Stomach smooth muscle (tissue), 2 donors: ENCODE measurements at regions not wholly inside any gene's neighbourhood (a gene's known extent, or its start where the extent isn't known, plus 50 kb on each side); places are given as distances from the start of the nearest gene placed in this dataset.

ENCODE experiments used
- H3K27ac ChIP-seq: one replicate; pipeline ENCODE4 v1.7.0; 2013; ENCODE audit warnings: mild to moderate bottlenecking, low read length, inconsistent platforms
- H3K27me3 ChIP-seq, 2 donors: one replicate each; pipeline ENCODE4 v1.7.0; 2013; ENCODE audit warnings: low read length in 2 of 2; ENCODE audit not compliant: insufficient read depth in 2 of 2, control insufficient read depth in 1 of 2
- H3K36me3 ChIP-seq, 2 donors: one replicate each; pipeline ENCODE4 v1.7.0; 2013; ENCODE audit warnings: low read length in 2 of 2; ENCODE audit not compliant: control insufficient read depth in 2 of 2, insufficient read depth in 2 of 2
- H3K4me1 ChIP-seq: one replicate; pipeline ENCODE4 v1.7.0; 2013; ENCODE audit warnings: low read length; ENCODE audit not compliant: control insufficient read depth, insufficient read depth
- H3K4me3 ChIP-seq, 2 donors: one replicate each; pipeline ENCODE4 v1.7.0; 2013; ENCODE audit warnings: low read length in 2 of 2
- H3K9ac ChIP-seq, 2 donors: one replicate each; pipeline ENCODE4 v1.7.0; 2013; ENCODE audit warnings: low read length in 2 of 2, mild to moderate bottlenecking in 1 of 2
- H3K9me3 ChIP-seq, 2 donors: one replicate each; pipeline ENCODE4 v1.7.0; 2013; ENCODE audit warnings: low read length in 2 of 2; ENCODE audit not compliant: control insufficient read depth in 2 of 2
- donor health status: healthy.
- donor health status: Pancreatic carcinoma.

- Histone ChIP-seq H3K9ac (no peak overlapping the region), H3K36me3 (no peaks in the 10 kb centered on the region), H3K27me3 (no peaks in the 10 kb centered on the region), H3K4me1 (no peaks in the 10 kb centered on the region), H3K27ac (no peak overlapping the region), H3K4me3 (no peak overlapping the region), H3K9me3 (no peaks in the 10 kb centered on the region)
Measured at GRCh38 chr16:85261657-85262557, 149.6 kb upstream of the CIBAR2 start.

GRCh38 chr16:85262558-85263238 lies 150.4 kb upstream of the CIBAR2 start:
- H3K27ac ChIP-seq: no peak overlapping the region
- H3K9me3 ChIP-seq: no peaks in the 10 kb centered on the region
- H3K4me1 ChIP-seq: no peaks in the 10 kb centered on the region
- no peak overlapping the region for H3K4me3 ChIP-seq
- H3K36me3 ChIP-seq: no peaks in the 10 kb centered on the region
- H3K27me3 ChIP-seq: no peaks in the 10 kb centered on the region
- no peak overlapping the region for H3K9ac ChIP-seq

GRCh38 chr16:85263239-85263585 lies 150.9 kb upstream of the CIBAR2 start:
- H3K36me3 ChIP-seq: no peaks in the 10 kb centered on the region
- H3K27me3 ChIP-seq: no peaks in the 10 kb centered on the region
- H3K9me3 ChIP-seq: no peaks in the 10 kb centered on the region
- no peak overlapping the region for H3K27ac ChIP-seq
- H3K4me1 ChIP-seq: no peaks in the 10 kb centered on the region
- H3K9ac ChIP-seq: no peak overlapping the region
- H3K4me3 ChIP-seq: no peak overlapping the region

GRCh38 chr16:85264752-85265151 lies 152.5 kb upstream of the CIBAR2 start:
- H3K4me3 ChIP-seq: no peak overlapping the region
- H3K4me1 ChIP-seq: no peaks in the 10 kb centered on the region
- H3K27me3 ChIP-seq: no peaks in the 10 kb centered on the region
- no peaks in the 10 kb centered on the region for H3K9me3 ChIP-seq
- H3K9ac ChIP-seq: no peak overlapping the region
- no peak overlapping the region for H3K27ac ChIP-seq
- H3K36me3 ChIP-seq: no peaks in the 10 kb centered on the region

- Histone ChIP-seq H3K9ac (no peak overlapping the region), H3K4me1 (no peaks in the 10 kb centered on the region), H3K27me3 (no peaks in the 10 kb centered on the region), H3K9me3 (no peaks in the 10 kb centered on the region), H3K4me3 (no peak overlapping the region), H3K27ac (no peak overlapping the region), H3K36me3 (no peaks in the 10 kb centered on the region)
Measured at GRCh38 chr16:85265161-85265784, 153.0 kb upstream of the CIBAR2 start.

- Histone ChIP-seq H3K36me3 (no peaks in the 10 kb centered on the region), H3K9ac (no peak overlapping the region), H3K27ac (no peak overlapping the region), H3K4me1 (no peaks in the 10 kb centered on the region), H3K4me3 (no peak overlapping the region), H3K9me3 (no peaks in the 10 kb centered on the region), H3K27me3 (no peaks in the 10 kb centered on the region)
Measured at GRCh38 chr16:85265810-85266209, 153.5 kb upstream of the CIBAR2 start.

GRCh38 chr16:85266857-85267256 lies 154.6 kb upstream of the CIBAR2 start:
- H3K9me3 ChIP-seq: no peaks in the 10 kb centered on the region
- no peaks in the 10 kb centered on the region for H3K27me3 ChIP-seq
- no peak overlapping the region for H3K27ac ChIP-seq
- H3K9ac ChIP-seq: no peak overlapping the region
- H3K36me3 ChIP-seq: no peaks in the 10 kb centered on the region
- no peak overlapping the region for H3K4me3 ChIP-seq
- H3K4me1 ChIP-seq: no peaks in the 10 kb centered on the region

GRCh38 chr16:85267414-85267945 lies 155.2 kb upstream of the CIBAR2 start:
- no peaks in the 10 kb centered on the region for H3K36me3 ChIP-seq
- H3K27me3 ChIP-seq: no peaks in the 10 kb centered on the region
- H3K27ac ChIP-seq: no peak overlapping the region
- no peak overlapping the region for H3K4me3 ChIP-seq
- H3K9me3 ChIP-seq: no peaks in the 10 kb centered on the region
- no peak overlapping the region for H3K9ac ChIP-seq
- no peaks in the 10 kb centered on the region for H3K4me1 ChIP-seq

- H3K4me1 ChIP-seq: no peaks in the 10 kb centered on the region
- H3K9ac ChIP-seq: no peak overlapping the region
- H3K27me3 ChIP-seq: no peaks in the 10 kb centered on the region
- no peaks in the 10 kb centered on the region for H3K36me3 ChIP-seq
- no peaks in the 10 kb centered on the region for H3K9me3 ChIP-seq
- no peak overlapping the region for H3K27ac ChIP-seq
- no peak overlapping the region for H3K4me3 ChIP-seq
Measured at GRCh38 chr16:85269165-85269564, 156.9 kb upstream of the CIBAR2 start.

GRCh38 chr16:85270374-85270773 lies 158.1 kb upstream of the CIBAR2 start:
- Histone ChIP-seq H3K9me3 (no peaks in the 10 kb centered on the region), H3K4me3 (no peak overlapping the region), H3K36me3 (no peaks in the 10 kb centered on the region), H3K27me3 (no peaks in the 10 kb centered on the region), H3K27ac (no peak overlapping the region), H3K4me1 (peaks cover 7% of the 10 kb centered on the region), H3K9ac (no peak overlapping the region)
